ENCODE measurements at regions not wholly inside any gene's neighbourhood (a gene's known extent, or its start where the extent isn't known, plus 50 kb on each side); places are given as distances from the start of the nearest gene placed in this dataset.

- no peak for DNase-seq
Measured at GRCh38 chr2:145185696-145186095, 665.8 kb upstream of the ZEB2 start.

DNA sequence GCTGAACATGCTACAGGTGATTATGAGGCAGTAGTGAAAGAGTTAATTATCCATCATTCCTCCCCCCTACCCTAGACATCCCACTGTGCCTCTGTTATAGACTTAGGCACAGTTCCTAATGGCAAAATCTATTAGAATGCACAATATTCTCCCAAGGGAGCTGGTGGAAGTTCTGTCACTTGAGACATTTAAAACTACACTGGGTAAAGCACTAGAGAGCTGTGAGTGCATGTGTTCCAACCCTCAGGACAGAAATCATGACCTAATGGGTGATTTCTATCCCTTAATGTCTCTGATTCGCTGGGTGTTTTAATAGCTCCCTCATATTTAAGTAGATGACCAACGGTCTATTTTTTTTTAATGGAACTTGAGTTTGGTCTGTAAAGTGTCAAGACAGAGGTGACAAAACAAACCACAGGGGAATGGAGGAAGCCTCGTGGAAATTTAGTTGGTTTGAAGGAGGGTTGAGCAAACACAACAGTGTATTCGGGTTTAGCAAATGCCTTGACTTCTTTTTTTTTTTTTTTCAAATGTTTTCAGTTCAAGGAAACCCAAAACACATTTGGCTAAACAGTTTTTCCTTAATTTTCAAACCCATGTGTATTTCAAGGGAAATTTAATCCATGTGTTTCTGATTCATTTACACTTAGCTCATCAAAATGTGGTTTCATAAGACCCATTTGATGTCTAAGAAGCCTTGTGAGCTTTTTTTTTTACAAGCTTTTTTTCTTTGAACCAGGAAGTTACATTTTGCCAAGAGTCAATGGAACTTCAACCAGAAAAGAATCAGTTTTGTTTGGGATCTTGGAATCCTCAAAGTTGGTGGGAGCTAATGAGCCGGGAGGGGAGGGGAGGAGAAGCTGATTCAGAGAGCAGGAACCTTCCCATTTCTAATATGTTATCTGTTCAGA, 665.1 kb upstream of the ZEB2 start:
- no peak for DNase-seq

DNA sequence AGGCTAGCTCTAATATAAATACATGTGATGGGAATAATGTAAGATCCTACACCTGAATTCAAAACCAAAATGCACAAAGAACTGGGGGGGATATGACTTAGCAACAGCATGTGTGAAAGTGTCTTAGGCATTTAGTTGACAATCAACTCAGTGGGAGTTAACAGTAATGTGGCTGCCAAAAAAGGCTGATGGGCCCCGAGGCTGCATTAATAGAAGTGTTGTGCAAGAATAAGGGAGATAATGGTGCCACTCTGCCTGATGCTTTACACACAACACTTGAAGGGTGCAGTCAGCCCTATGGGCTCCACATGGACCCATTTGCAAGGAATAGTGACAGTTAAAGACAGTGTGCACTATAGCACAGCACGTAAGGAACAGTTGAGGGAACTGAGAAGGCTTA, 649.4 kb upstream of the ZEB2 start:
- DNase-seq = no peak

DNA sequence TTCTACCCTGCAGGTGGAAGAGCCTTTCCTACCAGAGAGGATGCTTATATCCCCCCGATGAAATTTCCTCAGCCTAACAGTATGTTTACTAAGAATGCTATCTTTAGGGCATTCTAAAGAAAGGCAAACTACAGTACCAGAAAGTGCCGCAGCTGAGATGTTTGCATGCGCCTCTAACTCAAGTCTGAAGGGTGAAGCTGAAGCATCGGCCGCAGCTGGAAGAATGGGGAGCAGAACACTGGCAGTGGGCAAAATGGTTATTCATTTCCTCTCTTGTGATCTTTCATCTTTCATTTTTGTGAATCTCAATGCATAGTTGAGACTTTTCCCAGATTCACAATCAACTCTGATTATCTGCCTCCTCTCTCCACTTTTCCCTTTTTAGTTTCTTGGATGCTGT, 648.2 kb upstream of the ZEB2 start:
- DNase-seq = no peak

- DNase-seq = no peak
Measured at GRCh38 chr2:145166731-145167302, 646.9 kb upstream of the ZEB2 start.

GRCh38 chr2:145161656-145162055, 641.7 kb upstream of the ZEB2 start:
- DNase-seq = no peak

GRCh38 chr2:145160855-145161254, 640.9 kb upstream of the ZEB2 start:
- no peak for DNase-seq

DNA sequence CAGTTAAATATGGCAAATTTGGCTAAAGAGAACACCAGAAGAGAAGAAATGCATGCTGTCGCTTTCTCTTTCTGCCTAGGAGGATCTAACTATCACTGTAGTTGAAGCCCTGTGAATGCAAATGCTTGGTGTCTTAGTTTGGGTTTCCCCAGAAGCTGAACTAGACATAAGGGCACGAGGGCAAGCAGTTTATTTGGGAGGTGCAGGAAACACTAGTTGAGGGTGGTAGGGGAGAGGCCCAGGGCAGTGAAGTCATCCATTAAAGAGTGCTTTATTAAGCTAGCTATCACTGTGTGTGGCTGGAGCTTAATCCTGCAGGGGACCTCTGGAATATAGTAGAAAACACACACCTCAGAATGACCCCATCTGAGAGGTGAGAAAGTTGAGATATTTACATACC, 639.8 kb upstream of the ZEB2 start:
- no peak for DNase-seq

GRCh38 chr2:145157741-145158591, 638.0 kb upstream of the ZEB2 start:
- no peak for DNase-seq

- no peak for DNase-seq
Measured at GRCh38 chr2:145157036-145157675, 637.2 kb upstream of the ZEB2 start.

DNA sequence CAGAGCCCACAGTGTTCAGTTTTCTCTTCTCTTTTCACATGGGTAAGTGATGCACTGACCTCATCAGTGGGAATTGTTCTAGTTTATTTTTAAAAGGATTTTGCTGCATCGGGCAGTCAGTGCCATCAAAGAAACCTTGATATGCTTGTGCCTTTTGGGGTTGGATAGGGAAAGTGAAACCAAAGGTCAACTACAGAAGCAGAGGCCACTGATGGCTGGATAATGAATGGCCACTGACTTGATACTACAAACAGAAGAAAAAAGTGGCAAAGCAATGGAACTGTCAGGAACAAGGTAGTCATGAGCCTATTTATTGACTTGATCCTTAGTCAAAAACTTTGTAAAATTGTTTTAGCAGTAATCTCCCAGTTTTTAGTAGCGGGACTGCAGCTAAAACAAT, 636.3 kb upstream of the ZEB2 start:
- no peak for DNase-seq

- DNase-seq = no peak
Measured at GRCh38 chr2:145155196-145155595, 635.3 kb upstream of the ZEB2 start.

GRCh38 chr2:145154731-145155130, 634.8 kb upstream of the ZEB2 start:
- DNase-seq = no peak

DNA sequence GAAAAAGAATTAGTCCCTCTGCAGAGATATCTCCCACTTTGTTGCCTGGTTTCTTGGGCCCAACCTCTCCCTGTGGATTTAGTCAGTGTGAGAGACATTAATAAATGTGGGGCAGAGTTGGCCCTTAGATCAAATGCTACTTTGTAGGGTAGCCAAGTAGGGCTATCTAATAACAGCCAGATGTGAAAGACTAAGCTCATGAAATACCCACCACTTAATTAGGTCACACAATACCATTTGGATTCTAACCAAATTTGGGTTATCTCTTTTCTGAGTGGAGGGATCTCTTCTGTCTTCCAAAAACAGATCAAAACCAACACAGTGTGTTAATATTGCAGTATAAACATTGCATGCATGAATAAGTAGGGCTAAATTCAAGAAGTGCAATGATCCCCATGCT, 626.8 kb upstream of the ZEB2 start:
- no peak for DNase-seq

- DNase-seq = no peak
Measured at GRCh38 chr2:145144131-145144728, 624.3 kb upstream of the ZEB2 start.

DNA sequence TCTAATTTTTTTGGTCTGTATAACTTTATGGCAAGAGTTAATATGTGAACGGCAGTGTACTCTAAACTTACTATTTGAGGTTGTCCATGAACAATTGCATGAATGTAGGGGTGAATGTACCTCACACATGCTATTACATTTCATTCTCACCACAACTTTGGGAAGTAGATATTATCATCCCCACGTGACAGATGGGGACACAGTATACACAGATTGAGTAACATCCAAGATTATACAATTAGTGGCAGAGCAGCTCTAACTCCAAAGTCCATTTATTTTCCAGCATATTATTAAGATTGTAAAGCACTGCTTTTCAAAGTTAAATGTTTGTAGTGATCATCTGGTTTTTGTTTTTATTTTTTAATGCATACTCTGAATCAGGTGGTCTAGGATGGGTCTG, 622.1 kb upstream of the ZEB2 start:
- DNase-seq = no peak

GRCh38 chr2:145140658-145141057, 620.7 kb upstream of the ZEB2 start:
- no peak for DNase-seq

DNA sequence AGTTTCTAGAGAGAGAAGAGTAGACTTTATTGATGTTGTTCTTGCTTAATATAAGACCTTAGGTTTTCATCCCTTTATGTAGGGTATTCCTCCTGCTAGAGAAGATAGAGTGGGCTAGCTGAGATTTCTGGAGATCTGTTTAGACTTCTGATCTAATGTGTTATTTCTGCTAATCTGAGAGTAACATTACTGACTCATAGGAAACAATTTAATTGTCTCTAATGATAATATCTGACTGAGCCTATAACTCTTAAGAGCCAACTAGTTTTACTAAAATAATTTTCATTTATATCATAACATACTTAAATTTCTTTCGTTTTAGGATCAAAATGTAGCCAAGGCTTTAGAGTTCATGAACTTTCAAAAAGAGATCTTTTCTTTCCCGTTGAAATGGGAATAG, 618.7 kb upstream of the ZEB2 start:
- no peak for DNase-seq

- DNase-seq = no peak
Measured at GRCh38 chr2:145137901-145138300, 618.0 kb upstream of the ZEB2 start.

DNA sequence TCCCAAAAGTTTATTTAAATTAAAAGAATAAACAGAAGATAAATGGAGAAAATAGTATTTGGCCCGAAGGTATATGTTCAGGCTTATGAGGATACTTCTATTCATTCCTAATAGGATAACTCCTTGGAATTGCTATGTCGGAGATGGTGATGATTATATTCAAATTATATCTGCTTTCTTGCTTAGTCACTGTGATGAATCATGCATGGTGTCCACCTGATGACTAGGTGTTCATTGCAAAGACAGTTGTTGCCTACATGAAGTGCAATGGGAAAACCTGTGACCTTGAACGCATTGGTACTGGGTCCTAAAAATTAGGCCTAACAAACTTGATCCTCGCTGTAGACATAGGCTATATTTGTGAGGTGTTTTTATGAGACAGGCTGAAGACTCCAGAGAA, 617.3 kb upstream of the ZEB2 start:
- no peak for DNase-seq

- no peak for DNase-seq
Measured at GRCh38 chr2:145136702-145137101, 616.8 kb upstream of the ZEB2 start.

DNA sequence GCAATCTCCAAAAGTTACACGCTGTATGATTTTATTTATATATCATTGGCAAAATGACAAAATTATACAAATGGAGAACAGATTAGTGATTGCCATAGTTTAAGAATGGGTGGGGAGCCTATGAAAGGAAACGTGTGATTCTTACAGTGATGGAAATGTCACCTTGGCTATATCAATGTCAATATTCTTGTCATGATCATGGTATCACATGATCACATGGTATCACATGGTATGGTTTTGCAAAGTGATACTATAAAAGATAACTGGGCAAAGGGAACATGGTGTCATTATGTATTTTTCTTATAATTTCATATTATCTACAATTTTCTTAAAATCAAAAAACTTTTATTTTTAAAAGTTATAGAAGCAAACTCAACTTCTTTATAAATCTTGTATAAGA, 606.2 kb upstream of the ZEB2 start:
- no peak for DNase-seq

GRCh38 chr2:145124085-145124484, 604.2 kb upstream of the ZEB2 start:
- DNase-seq = no peak
